ENCODE measurements at regions not wholly inside any gene's neighbourhood (a gene's known extent, or its start where the extent isn't known, plus 50 kb on each side); places are given as distances from the start of the nearest gene placed in this dataset.

DNA sequence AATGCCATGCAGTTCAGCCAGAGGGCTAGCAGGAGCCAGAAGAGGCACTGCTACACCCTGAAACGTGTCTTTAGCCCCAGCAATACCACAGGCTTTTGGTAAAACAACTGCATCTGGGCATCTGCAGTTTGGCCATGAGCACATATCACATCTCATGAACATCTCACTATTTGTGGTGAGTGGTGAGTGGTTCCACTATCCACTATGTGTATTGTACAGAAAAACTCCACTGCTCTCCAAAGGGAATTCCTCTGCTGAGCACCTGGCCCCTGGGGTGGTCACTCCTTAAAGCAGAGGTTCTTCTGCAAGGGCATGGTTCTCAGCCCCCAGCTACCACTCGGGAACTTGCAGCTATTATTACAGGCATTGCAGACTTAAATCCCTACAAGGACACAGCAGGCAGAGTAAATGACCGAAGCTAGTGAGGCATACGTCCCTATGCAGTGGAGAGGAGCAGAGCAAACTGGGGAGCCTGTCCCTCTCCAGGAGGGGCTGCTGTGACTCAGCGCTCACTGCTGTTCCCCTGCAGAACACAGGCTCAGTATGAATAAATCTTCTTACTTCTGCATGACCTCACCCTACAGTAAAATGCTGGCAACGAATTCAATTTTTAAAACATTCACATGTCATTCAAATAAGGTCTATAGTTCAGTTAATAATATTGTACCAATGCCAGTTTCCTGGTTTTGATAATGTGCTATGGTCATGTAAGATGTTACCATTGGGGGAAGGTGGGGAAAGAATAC, 332.4 kb upstream of the ZNF507 start:
- in situ Hi-C loops (cut with MboI; ENCODE audit: low sequenced_read_pairs) = no loop called here

- in situ Hi-C loops (cut with MboI; ENCODE audit: low sequenced_read_pairs) = no loop called here
These were observed 328.0 kb upstream of the ZNF507 start for GRCh38 chr19:32017176-32017953.

- in situ Hi-C loops (cut with MboI; ENCODE audit: low sequenced_read_pairs) = no loop called here
These were observed 327.4 kb upstream of the ZNF507 start for GRCh38 chr19:32018014-32018413.

GRCh38 chr19:32020538-32020937, 324.9 kb upstream of the ZNF507 start:
- in situ Hi-C loops (cut with MboI; ENCODE audit: low sequenced_read_pairs) = no loop called here

DNA sequence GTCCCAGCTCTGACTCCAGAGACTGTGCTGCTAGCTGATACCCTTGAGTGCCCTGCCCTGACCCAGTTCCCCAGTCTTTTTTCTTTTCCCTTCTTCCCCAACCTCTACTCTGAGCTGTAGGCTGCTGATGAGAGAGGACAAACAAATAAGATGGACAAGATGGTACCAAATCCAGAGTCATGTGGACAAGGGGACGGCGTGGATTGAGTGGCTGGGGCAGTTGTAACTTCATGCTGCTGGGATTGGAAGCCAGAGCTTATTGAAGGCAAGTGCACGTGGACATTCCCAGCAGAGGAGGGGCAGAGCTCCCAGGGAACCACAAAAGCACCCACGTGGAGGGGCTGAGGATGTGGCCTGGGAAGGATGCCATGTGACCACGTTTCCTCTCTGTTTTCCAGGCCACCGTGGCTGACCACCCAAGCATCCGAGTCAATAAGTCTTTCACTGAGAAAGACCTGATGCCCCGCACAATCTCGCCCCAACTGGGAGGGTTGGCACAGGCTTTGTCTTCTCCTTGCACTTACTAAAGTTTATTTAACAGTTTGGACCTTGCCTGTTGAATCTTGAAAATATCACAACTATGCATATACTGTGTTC, 323.3 kb upstream of the ZNF507 start:
- in situ Hi-C loops (cut with MboI; ENCODE audit: low sequenced_read_pairs) = no loop called here

DNA sequence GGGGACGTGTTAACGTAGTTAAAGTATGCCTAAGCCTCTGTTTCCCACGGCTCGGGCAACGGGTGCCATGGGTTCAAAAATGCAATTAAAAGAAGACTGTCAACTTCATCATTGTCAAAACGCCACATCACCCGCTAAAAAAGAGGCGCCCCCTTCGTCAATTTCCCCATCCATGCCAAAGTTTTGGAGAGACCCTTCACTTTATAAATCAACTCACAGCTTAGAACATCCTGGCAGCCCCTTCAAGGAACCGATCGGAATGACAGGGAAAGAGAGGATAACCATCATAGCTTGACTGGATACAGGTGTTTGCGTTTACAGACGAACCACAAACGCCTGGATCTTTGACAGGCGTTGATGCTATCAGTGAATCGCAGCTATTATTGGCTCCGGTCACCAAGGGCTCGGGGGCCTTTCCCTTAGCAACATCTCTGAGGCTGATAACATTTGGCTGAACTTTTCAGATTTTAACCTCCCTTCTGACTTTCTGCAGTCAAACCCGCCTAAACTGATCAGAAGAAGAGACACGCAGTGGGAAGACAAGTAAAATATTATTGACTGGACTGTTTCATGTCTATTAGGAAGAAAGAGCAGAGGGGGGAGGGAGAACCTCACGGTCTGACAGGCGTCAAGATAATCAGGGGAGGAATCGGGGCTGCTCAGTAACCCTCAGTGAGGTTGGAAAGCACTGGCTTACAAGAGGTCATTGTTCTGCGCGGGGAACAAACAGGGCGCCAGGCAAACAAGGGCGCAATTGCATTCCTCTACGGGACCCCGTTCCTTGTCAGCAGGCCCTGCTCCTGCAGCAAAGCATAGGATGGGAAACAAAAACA, 322.5 kb upstream of the ZNF507 start:
- in situ Hi-C loops (cut with MboI; ENCODE audit: low sequenced_read_pairs) = no loop called here

- in situ Hi-C loops (cut with MboI; ENCODE audit: low sequenced_read_pairs) = no loop called here
These were observed 321.9 kb upstream of the ZNF507 start for GRCh38 chr19:32023564-32023832.

- in situ Hi-C loops (cut with MboI; ENCODE audit: low sequenced_read_pairs) = no loop called here
These were observed 316.2 kb upstream of the ZNF507 start for GRCh38 chr19:32029235-32029634.

DNA sequence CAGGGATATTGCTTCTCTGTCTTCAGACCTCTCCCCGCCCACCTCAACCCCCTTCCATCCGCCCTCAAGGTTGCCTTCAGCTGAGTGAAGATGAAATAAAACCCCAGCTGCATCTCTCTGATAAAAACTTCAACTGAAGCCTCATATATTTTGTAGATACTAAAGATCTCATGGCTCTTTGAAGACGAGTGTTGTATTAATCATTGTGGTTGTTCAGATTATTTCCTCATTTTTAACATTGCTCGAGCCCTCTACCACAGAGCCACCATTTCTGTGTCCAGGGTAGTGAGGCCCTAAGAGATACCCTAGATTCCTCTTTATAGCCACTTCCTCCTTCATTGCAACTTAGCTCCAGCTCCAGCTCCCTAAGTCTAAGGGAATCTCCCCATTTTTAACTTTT, 312.8 kb upstream of the ZNF507 start:
- in situ Hi-C loops (cut with MboI; ENCODE audit: low sequenced_read_pairs) = no loop called here

GRCh38 chr19:32035626-32036025, 309.8 kb upstream of the ZNF507 start:
- in situ Hi-C loops (cut with MboI; ENCODE audit: low sequenced_read_pairs) = no loop called here

DNA sequence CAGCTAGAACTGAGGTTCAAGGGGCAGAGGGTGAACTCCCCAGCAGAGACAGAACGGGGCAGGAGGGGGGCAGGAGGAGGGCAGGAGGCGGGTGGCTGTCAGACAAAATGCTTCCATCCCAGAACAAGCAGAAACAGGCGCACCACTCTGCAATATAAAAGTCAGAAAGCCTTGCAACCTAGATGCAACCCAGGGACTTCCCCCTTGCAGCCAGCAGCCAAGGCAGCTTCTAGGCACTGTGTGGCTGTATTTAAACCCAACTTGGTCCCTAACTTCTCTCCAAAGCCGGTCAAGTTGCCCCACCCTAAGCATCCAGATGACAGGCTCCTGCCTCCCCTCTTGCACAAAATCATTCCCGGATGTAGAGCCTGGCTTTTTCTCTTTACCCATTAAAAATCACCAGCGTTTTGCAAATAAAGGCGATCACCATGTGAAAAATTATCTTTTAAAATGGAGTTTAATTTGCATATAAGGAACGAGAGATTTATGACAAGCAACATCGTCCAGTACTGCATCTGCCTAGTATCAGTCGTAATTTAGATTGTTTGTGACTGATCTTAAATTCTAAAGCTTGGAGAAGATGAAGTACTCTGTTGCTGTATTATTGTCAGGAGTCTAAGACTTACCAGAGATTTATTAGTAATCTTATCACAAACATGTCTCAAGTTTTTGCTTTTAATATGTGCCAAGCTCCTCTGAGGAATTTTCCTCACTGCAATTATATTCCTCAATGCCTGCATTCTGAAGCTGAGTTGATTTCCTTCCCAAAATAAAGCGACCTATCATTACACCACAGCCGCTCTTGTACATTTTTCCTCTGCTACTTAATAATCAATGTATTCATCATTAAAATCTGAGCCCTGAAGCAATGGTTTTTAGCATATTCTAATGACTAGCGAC, 307.1 kb upstream of the ZNF507 start:
- in situ Hi-C loops (cut with MboI; ENCODE audit: low sequenced_read_pairs) = no loop called here

- in situ Hi-C loops (cut with MboI; ENCODE audit: low sequenced_read_pairs) = no loop called here
These were observed 306.4 kb upstream of the ZNF507 start for GRCh38 chr19:32038961-32039360.

GRCh38 chr19:32039440-32039839, 306.0 kb upstream of the ZNF507 start:
- in situ Hi-C loops (cut with MboI; ENCODE audit: low sequenced_read_pairs) = no loop called here

DNA sequence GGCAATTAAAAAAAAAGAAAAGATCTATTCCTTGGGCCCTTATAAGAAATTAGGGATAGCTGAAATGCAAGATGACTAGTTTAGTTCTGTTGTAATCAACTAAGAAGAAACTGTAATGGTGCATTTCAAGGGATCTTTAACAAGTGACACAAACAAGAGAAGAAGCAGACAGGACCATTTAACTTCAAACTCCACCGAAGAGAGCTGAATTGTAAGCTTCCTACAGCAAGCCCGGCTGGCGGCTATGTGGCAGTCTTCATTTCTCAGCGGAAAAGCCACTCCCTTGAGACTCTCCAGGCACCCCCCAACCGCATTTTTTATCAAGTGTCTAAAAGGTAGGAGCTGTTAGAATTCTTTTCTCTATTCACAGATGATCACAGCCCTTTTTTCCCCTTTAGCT, 305.2 kb upstream of the ZNF507 start:
- in situ Hi-C loops (cut with MboI; ENCODE audit: low sequenced_read_pairs) = no loop called here

DNA sequence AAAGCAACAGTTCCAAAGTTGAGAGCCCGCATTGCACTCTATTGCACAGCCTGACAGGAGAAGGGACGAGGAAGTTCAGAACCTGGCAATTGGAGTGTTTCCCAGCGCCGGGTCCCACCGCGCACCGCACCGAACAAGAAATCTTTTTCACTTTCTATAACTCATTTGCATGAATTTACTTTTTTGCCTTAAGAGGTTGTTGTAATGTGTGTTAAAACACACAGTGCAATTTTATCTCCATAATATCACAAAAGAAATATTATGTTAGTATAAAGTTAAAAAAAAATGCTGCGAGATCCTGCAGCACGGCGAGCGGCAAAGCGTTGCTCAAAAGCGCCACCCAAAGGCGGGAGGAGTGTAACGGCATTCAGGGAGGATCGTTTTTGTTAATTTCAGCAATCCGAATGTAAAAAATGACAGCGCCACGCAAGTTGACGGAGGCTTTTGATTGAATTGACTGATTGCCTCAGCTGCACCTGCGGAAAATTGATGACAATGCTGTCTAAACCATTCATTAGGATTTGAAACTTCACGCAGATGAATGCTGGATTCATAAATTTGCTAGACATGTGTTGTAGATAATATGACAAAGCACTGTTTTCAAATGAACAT, 303.6 kb upstream of the ZNF507 start:
- in situ Hi-C loops (cut with MboI; ENCODE audit: low sequenced_read_pairs) = no loop called here

- in situ Hi-C loops (cut with MboI; ENCODE audit: low sequenced_read_pairs) = no loop called here
These were observed 297.6 kb upstream of the ZNF507 start for GRCh38 chr19:32047788-32048187.

DNA sequence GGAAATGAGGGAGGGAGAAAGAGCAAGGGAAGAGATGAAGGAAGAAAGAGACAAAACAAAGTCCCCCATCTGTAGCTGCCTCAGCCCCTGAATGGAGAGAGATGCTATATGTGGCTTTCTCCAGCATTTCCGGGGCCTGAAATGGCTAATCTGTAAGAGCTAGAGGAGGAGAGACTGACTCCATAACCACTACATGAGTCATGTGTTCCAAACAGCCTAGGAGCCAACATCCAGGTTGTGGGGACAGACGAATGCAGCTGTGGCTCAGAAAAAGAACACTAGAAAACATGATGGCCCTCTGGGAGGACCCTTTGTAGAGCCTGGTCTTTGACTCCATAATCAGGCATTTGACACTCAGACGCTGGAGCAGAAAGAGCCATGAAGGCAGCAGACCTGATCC, 292.0 kb upstream of the ZNF507 start:
- in situ Hi-C loops (cut with MboI; ENCODE audit: low sequenced_read_pairs) = no loop called here

GRCh38 chr19:32053861-32054260, 291.5 kb upstream of the ZNF507 start:
- in situ Hi-C loops (cut with MboI; ENCODE audit: low sequenced_read_pairs) = no loop called here

DNA sequence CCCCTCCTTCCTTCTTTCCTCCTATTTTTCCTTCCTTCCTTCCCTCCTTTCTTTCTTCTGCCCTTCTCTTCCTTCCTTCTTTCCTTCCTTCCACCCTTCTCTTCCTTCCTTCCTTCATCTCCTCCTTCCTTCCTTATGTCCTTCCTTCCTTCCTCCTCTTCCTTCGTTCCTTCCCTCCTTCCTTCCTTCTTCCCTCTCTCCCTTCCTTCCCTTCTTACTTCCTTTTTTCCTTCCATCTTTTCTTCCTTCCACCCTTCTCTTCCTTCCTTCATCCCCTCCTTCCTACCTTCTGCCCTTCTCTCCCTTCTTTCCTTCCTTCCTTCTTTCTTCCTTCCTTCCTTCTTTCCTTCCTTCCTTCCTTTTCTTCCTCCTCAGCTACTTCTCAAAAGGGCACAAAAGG, 287.3 kb upstream of the ZNF507 start:
- in situ Hi-C loops (cut with MboI; ENCODE audit: low sequenced_read_pairs) = no loop called here

- in situ Hi-C loops (cut with MboI; ENCODE audit: low sequenced_read_pairs) = no loop called here
These were observed 284.1 kb upstream of the ZNF507 start for GRCh38 chr19:32061315-32061714.
